GM21737 (cell line): ENCODE measurements at regions not wholly inside any gene's neighbourhood (a gene's known extent, or its start where the extent isn't known, plus 50 kb on each side); places are given as distances from the start of the nearest gene placed in this dataset.

Experiments used
- ATAC-seq: cut with Tn5 transposase; IDR thresholded peaks from one replicate; pipeline ENCODE4 v1.9.1; 2021; ENCODE audit warnings: mild to moderate bottlenecking, moderate library complexity; ENCODE audit not compliant: unreplicated experiment

DNA sequence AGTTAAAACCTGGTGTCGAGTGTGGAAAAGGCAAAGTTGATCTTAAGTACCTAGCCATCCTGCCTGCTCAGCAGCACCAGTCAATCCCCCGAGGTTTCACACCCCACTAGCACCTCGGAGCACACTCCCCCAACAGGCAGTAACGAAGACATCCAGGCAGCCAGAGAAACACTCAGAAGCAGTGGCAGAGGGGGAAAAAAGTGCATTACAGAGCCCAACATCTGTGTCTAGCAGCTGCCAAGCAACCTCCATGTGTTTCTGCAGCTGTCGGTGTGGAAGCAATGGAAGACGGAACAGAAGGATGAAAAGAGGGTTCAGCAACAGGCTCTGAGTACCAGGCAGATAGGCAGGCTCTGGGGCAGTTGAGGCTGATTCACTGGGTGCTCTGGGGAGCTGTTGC, 73.4 kb upstream of the PROX1 start:
- no peak for ATAC-seq

DNA sequence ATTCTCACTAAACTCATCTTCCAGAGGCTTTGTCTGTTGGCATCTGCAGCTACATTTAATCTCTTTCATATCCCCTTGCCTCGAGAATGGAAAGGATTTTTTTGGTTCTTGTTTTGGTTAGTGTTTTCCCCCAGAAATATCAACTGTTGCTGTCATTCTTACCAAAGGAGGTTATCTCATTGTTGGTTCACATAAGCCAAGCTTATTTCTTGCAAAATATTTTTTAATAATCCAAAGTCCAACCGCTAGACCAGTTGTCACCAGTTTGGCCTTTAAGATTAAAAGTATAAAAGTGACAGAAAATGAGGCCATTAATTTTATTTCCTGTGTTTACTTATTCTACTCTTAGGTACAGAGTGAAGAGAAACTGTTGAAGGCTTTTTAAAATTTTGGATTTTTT, 66.5 kb upstream of the PROX1 start:
- no peak for ATAC-seq

DNA sequence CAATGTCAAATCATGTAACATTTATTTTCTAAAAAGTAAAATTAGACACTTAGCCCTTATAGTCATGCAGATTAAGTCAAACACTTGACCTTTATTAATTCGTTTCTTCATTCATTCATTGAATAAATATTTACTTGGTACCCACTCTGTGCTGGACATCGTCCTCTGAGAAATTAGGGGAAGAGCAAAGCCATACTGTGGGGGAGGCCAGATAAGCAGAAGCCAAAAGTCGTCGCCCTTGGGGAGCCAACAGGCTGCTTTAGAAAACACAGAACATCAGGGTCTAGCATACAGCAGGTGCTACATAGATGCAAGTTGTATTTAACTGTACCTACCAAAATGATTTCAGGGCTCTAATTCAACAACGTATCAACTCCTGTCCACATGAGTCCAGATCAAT, 66.1 kb upstream of the PROX1 start:
- no peak for ATAC-seq

GRCh38 chr1:213925531-213926182, 62.1 kb upstream of the PROX1 start:
- no peak for ATAC-seq

- ATAC-seq = no peak
These were observed 59.9 kb upstream of the PROX1 start for GRCh38 chr1:213927846-213928245.

GRCh38 chr1:213929398-213929797, 58.4 kb upstream of the PROX1 start:
- no peak for ATAC-seq

DNA sequence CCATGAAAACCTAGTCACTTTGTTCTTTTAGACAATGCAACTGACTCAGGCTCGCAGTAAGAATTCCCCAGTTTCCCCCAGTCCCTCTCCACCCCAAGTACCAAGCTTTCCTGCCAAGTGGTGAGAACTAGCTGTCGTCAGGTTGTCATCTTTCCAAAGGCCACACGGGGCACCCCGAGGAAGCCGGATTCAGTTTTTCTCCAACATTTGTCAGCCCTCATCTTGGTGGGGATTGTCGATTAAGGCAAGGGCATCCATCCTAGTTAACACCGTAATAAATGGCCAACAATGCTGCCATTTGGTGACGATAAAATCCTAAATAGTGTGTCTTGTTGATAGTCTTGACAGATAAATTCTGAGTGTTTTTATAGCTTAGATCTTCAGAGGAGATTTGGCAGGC, 55.9 kb upstream of the PROX1 start:
- no peak for ATAC-seq

- ATAC-seq = no peak
These were observed 54.4 kb upstream of the PROX1 start for GRCh38 chr1:213933336-213933735.

DNA sequence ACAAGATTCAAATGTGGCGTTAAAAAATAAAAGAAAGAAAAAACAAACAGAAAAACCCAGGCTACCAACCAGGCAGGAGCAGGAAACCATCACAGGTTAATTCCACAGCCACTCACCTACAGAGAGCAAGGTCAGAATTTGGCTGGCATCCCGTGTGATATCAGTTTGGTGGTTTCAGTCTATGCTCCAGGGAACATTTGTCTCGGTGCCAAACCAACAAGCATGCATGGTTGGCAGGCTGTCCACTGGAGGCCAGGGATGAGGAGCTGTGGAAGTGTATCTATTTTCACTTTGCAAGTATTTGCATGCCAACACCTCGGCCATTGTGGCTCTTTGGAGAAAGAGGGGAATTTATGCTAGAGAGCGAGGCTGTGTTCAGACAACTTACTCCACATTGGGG, 53.1 kb upstream of the PROX1 start:
- no peak for ATAC-seq

GRCh38 chr1:213936571-213936970, 51.2 kb upstream of the PROX1 start:
- ATAC-seq = no peak
